RWPE2 (cell line): ENCODE measurements at regions not wholly inside any gene's neighbourhood (a gene's known extent, or its start where the extent isn't known, plus 50 kb on each side); places are given as distances from the start of the nearest gene placed in this dataset.
A peak's percentile ranks its signal among the peaks of the same experiment; 100 is the strongest.

Experiments
- ATAC-seq: fragments of 200-7000 bp; cut with Tn5 transposase; 3 replicates; pipeline ENCODE4 v1.9.1; 2021; ENCODE audit warnings: low read depth
- DNase-seq: peaks from one replicate; pipeline ENCODE4 v3.0.0-alpha.2; 2020; ENCODE audit warnings: low spot score
- H3K27ac ChIP-seq: fragments of 450-650 bp; 2 replicates; pipeline ENCODE4 v1.5.1; 2017; ENCODE audit warnings: mild to moderate bottlenecking; ENCODE audit not compliant: poor library complexity, severe bottlenecking
- H3K27me3 ChIP-seq: fragments of 250-450 bp; sonication (Bioruptor Pico); 2 replicates; pipeline ENCODE4 v1.5.1; 2021; ENCODE audit warnings: mild to moderate bottlenecking, moderate library complexity; ENCODE audit not compliant: insufficient read depth, poor library complexity, severe bottlenecking
- H3K36me3 ChIP-seq: fragments of 250-450 bp; sonication (Bioruptor Pico); 2 replicates; pipeline ENCODE4 v1.5.1; 2020; ENCODE audit warnings: low read depth, mild to moderate bottlenecking, moderate library complexity
- H3K4me1 ChIP-seq: fragments of 250-450 bp; sonication (Bioruptor Pico); 2 replicates; pipeline ENCODE4 v1.5.1; 2021; ENCODE audit warnings: mild to moderate bottlenecking, moderate library complexity; ENCODE audit not compliant: insufficient read depth, poor library complexity, severe bottlenecking
- H3K4me3 ChIP-seq: fragments of 250-450 bp; sonication (Bioruptor Pico); 2 replicates; pipeline ENCODE4 v1.5.1; 2021; ENCODE audit warnings: mild to moderate bottlenecking, moderate library complexity; ENCODE audit not compliant: severe bottlenecking
- H3K9me3 ChIP-seq: fragments of 250-450 bp; sonication (Bioruptor Pico); 2 replicates; pipeline ENCODE4 v1.5.1; 2021; ENCODE audit warnings: mild to moderate bottlenecking, moderate library complexity; ENCODE audit not compliant: severe bottlenecking
- CTCF ChIP-seq: fragments of 450-650 bp; IDR thresholded peaks from one replicate; pipeline ENCODE4 v1.5.1; 2017; ENCODE audit warnings: mild to moderate bottlenecking, moderate library complexity; ENCODE audit not compliant: poor library complexity, severe bottlenecking

- no peak for ATAC-seq
- no peak for TF ChIP-seq CTCF
Observed at GRCh38 chr7:13651167-13651566, 338.3 kb downstream of the ETV1 start.

GRCh38 chr7:13656330-13656729 lies 333.1 kb downstream of the ETV1 start:
- Histone ChIP-seq H3K27ac (no peak overlapping the region), H3K4me3 (no peak overlapping the region), H3K27me3 (no peaks in the 10 kb centered on the region), H3K36me3 (no peaks in the 10 kb centered on the region), H3K9me3 (no peaks in the 10 kb centered on the region), H3K4me1 (no peaks in the 10 kb centered on the region)
- no peak for DNase-seq
- no peak for TF ChIP-seq CTCF
- ATAC-seq = no peak

More at GRCh38 chr7:13651167-13651566, 338.3 kb downstream of the ETV1 start:
- H3K9me3 ChIP-seq = no peaks in the 10 kb centered on the region
- H3K27ac ChIP-seq = no peak overlapping the region
- H3K36me3 ChIP-seq = no peaks in the 10 kb centered on the region
- no peak overlapping the region for H3K4me3 ChIP-seq
- no peaks in the 10 kb centered on the region for H3K4me1 ChIP-seq
- DNase-seq = no peak
- no peaks in the 10 kb centered on the region for H3K27me3 ChIP-seq

GRCh38 chr7:13673290-13673689 lies 316.2 kb downstream of the ETV1 start:
- H3K4me3 ChIP-seq = no peak overlapping the region
- H3K9me3 ChIP-seq = no peaks in the 10 kb centered on the region
- no peak overlapping the region for H3K27ac ChIP-seq
- H3K4me1 ChIP-seq = no peaks in the 10 kb centered on the region
- H3K27me3 ChIP-seq = no peaks in the 10 kb centered on the region
- no peak for TF ChIP-seq CTCF
- ATAC-seq (no peak), DNase-seq (peak; percentile 27)
- no peaks in the 10 kb centered on the region for H3K36me3 ChIP-seq

- Histone ChIP-seq H3K27me3 (no peaks in the 10 kb centered on the region), H3K9me3 (no peaks in the 10 kb centered on the region), H3K36me3 (no peaks in the 10 kb centered on the region), H3K4me3 (no peak overlapping the region), H3K4me1 (no peaks in the 10 kb centered on the region), H3K27ac (no peak overlapping the region)
- no peak for ATAC-seq
- no peak for DNase-seq
- TF ChIP-seq CTCF = no peak
Observed at GRCh38 chr7:13682626-13683025, 306.8 kb downstream of the ETV1 start.

GRCh38 chr7:13687500-13687899 lies 302.0 kb downstream of the ETV1 start:
- H3K27ac ChIP-seq = no peak overlapping the region
- H3K27me3 ChIP-seq = no peaks in the 10 kb centered on the region
- DNase-seq (no peak), ATAC-seq (no peak)
- H3K9me3 ChIP-seq = no peaks in the 10 kb centered on the region
- no peaks in the 10 kb centered on the region for H3K36me3 ChIP-seq
- no peak overlapping the region for H3K4me3 ChIP-seq
- H3K4me1 ChIP-seq = no peaks in the 10 kb centered on the region
- TF ChIP-seq CTCF = no peak
